ENCODE measurements at regions not wholly inside any gene's neighbourhood (a gene's known extent, or its start where the extent isn't known, plus 50 kb on each side); places are given as distances from the start of the nearest gene placed in this dataset.

DNA sequence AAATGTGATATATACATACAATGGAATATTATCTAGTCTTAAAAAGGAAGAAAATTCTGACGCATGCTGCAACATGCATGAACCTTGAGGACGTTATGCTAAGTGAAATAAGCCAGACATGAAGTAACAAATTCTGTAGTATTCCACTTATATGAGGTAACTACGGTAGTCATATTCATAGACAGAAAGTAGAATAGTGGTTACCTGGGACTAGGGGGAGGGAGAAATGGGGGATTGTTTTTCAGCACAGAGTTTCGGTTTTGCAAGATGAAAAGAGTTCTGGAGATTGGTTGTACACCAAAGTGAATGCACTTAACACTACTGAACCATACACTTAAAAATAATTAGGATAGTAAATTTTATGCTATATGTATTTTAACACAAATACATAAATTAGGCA, 192.3 kb upstream of the FOXN2 start:
- Mint-ChIP-seq H3K36me3 (no peaks in the 10 kb centered on the region), H3K27me3 (peaks cover 7% of the 10 kb centered on the region), H3K27ac (no peak overlapping the region), H3K9me3 (no peaks in the 10 kb centered on the region), H3K4me3 (no peak overlapping the region), H3K4me1 (no peaks in the 10 kb centered on the region)
- ATAC-seq (ENCODE audit: low read depth) (no peak), DNase-seq (ENCODE audit: low spot score in 2 of 2) (no peak)

DNA sequence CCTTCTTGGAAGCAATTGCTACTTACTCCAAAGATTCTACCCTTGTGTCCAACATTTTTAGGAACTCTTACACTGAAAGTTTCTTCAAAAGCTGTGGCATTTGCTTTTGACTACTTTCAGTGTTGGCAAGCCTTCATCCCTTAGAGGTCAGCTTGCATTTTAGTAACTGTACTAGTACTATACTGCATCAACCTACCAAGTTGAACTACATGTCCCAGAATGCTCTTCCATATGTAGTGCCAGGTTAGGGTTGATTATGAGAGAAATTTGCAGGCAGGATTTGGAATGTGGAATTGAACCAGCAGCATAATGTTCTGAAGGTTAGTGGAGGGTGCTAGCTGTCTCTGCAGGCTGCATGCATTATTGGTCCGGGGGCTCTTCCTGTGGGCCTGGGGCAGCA, 189.9 kb upstream of the FOXN2 start:
- ATAC-seq (ENCODE audit: low read depth) (no peak), DNase-seq (ENCODE audit: low spot score in 2 of 2) (no peak)
- Mint-ChIP-seq H3K9me3 (no peaks in the 10 kb centered on the region), H3K27me3 (peaks cover 7% of the 10 kb centered on the region), H3K36me3 (no peaks in the 10 kb centered on the region), H3K4me1 (no peaks in the 10 kb centered on the region), H3K4me3 (no peak overlapping the region), H3K27ac (no peak overlapping the region)

DNA sequence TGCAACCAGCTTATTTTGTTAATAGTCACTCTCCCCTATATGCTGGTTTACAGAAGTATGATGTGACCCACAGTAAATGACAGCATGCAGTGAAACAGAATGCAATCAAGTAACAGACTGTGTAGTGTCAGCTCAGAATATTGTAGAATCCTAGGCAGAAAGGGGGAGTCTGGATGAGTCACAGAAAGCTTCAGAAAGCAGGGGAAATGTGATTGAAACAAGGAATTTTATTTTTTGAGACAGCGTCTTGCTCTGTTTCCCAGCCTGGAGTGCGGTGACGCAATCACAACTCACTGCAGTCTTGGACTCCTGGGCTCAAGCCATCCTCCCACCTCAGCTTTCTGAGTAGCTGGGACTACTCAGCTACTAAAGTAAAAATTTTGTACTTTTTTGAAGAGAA, 188.3 kb upstream of the FOXN2 start:
- ATAC-seq (ENCODE audit: low read depth) (no peak), DNase-seq (ENCODE audit: low spot score in 2 of 2) (no peak)
- no peak overlapping the region for H3K27ac Mint-ChIP-seq
- H3K4me1 Mint-ChIP-seq, result no peaks in the 10 kb centered on the region
- H3K27me3 Mint-ChIP-seq, result peaks cover 1% of the 10 kb centered on the region
- no peaks in the 10 kb centered on the region for H3K36me3 Mint-ChIP-seq
- no peak overlapping the region for H3K4me3 Mint-ChIP-seq
- H3K9me3 Mint-ChIP-seq, result no peaks in the 10 kb centered on the region

DNA sequence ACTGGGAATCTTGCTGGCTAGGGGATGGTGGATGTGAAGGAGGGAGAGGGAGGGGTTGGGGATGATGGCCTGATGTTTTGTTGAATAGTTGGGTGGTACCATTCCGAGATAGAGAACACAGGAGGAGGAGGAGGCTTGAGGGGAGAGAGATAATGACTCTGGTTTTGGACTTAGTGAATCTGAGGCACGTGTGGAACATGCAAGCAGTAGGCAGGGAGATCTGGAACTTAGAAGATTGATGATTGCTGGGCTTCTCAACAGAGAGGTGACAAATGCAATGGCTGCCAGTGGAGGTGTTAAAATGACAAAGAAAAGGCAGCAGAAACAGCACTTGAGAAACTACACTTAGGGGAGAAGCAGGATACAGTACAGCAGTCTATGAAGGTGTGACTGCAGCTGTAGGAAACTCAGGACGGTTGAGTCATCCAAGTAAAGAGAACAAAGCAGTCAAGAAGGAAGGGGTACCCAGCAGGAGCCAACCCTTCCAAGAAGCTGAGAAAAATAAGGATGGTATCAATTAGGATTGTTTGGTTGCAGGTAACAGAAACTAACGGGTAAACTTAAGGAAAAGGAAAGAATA, 186.8 kb upstream of the FOXN2 start:
- ATAC-seq (ENCODE audit: low read depth) (no peak), DNase-seq (ENCODE audit: low spot score in 2 of 2) (no peak)
- no peaks in the 10 kb centered on the region for H3K4me1 Mint-ChIP-seq
- no peaks in the 10 kb centered on the region for H3K9me3 Mint-ChIP-seq
- H3K27ac Mint-ChIP-seq, result no peak overlapping the region
- no peak overlapping the region for H3K4me3 Mint-ChIP-seq
- no peaks in the 10 kb centered on the region for H3K36me3 Mint-ChIP-seq
- H3K27me3 Mint-ChIP-seq, result peaks cover 1% of the 10 kb centered on the region

DNA sequence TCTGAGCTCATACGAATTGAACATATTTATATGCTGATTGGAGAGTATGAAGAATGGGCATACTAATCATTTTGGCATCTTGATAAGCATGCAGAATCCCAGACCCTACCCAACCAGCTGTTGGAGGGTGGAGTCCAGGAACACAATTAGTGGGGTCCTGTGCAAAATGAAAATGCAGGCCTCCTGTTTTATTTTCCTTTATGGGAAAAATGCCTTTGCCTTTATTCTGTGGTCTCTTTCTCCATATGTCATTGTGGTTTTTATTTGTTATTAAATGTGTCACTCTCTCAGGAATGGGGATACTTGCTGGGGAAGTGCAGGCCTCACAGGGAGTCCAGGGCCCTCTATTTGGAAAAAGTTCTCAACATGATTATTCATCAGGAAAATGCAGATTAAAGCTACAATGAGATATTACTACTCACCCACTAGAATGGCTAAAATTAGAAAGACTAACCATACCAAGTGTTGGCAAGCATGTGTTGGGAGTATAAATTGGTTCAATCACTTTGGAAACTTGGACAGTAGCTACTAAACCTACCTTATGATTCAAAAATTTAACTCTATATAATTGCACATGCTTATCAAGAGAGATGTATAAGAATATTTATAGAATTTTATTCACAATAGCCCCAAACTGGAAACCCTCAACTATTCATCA, 185.1 kb upstream of the FOXN2 start:
- Mint-ChIP-seq H3K9me3 (no peaks in the 10 kb centered on the region), H3K27ac (no peak overlapping the region), H3K4me3 (no peak overlapping the region), H3K4me1 (no peaks in the 10 kb centered on the region), H3K27me3 (peaks cover 1% of the 10 kb centered on the region), H3K36me3 (no peaks in the 10 kb centered on the region)
- DNase-seq (ENCODE audit: low spot score in 2 of 2) (no peak), ATAC-seq (ENCODE audit: low read depth) (no peak)

DNA sequence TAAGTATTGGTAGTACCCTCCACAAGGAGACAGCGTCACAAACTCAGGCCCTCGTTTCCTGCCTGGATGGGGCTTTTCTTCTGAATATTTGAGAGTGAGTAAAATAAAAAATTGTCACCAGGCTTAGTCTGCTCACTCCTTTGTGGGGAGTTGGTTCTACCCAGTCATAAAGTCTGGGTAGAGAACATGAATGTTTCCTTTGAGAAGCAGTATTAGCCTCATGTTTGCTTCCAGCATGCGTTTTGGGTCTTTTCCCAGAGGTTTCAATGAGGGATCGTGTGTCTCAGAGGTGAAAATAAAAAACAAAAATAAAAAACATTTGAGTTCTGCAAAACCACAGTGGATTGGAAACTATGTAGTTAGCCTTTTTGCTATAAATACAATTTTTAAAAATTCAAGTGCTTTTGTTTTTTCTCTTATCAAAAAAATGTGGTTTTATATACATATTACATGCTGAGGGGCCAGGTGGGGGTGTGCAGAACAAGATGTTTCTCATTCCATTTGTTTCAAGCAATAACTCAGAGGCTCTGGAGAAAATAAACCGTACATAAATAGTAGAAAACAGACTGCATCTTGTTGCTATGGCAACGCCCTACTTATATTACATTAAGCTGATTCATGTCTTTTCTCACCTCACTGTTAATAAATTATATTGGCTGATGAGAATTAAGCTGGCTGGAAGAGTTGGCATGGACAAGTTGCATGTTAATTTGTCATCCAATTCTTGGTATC, 182.8 kb upstream of the FOXN2 start:
- ATAC-seq (ENCODE audit: low read depth) (no peak), DNase-seq (ENCODE audit: low spot score in 2 of 2) (no peak)
- H3K27ac Mint-ChIP-seq, result no peak overlapping the region
- no peaks in the 10 kb centered on the region for H3K27me3 Mint-ChIP-seq
- no peak overlapping the region for H3K4me3 Mint-ChIP-seq
- no peaks in the 10 kb centered on the region for H3K36me3 Mint-ChIP-seq
- peaks cover 7% of the 10 kb centered on the region for H3K9me3 Mint-ChIP-seq
- no peaks in the 10 kb centered on the region for H3K4me1 Mint-ChIP-seq

DNA sequence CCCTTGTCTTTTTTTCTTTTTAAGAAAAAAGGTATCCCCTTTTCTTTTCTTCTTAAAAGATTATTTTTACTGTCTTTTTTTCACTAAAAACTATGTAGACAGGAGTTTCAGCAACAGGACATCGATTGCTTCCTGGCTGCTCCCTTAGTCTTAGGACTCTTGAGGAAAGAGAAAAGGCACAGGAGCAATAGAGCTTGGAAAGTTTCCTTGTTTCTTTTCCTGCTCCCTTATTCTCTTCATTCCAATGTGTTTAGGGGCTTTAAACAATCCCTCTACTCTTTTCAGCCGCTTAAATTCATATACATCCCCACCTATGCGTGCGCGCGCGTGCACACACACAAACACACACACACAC, 182.2 kb upstream of the FOXN2 start:
- H3K4me1 Mint-ChIP-seq, result no peaks in the 10 kb centered on the region
- no peaks in the 10 kb centered on the region for H3K36me3 Mint-ChIP-seq
- peaks cover 7% of the 10 kb centered on the region for H3K9me3 Mint-ChIP-seq
- DNase-seq (ENCODE audit: low spot score in 2 of 2) (no peak), ATAC-seq (ENCODE audit: low read depth) (no peak)
- H3K27ac Mint-ChIP-seq, result no peak overlapping the region
- no peaks in the 10 kb centered on the region for H3K27me3 Mint-ChIP-seq
- no peak overlapping the region for H3K4me3 Mint-ChIP-seq

DNA sequence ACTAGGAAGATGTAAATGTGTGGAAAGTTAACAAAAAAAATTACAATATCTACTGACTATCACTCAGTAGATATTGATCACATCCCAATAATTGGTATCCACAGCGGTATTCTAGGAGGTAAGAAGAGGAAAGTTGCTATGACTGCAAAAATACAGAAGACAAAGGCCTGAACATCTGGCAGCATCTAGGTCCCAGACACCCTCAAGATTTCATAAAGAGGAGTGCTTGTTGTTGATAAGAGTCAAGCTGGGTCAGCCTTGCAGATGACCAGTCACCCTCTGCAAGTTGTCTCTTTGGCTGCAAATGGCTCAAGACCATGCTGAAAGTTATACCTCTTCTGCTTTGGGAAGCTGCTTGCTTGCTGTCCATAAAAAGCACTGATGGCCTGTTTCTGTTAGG, 179.8 kb upstream of the FOXN2 start:
- Mint-ChIP-seq H3K27ac (no peak overlapping the region), H3K9me3 (peaks cover 9% of the 10 kb centered on the region), H3K4me1 (peaks cover 2% of the 10 kb centered on the region), H3K4me3 (no peak overlapping the region), H3K36me3 (no peaks in the 10 kb centered on the region), H3K27me3 (no peaks in the 10 kb centered on the region)
- ATAC-seq (ENCODE audit: low read depth) (no peak), DNase-seq (ENCODE audit: low spot score in 2 of 2) (no peak)

DNA sequence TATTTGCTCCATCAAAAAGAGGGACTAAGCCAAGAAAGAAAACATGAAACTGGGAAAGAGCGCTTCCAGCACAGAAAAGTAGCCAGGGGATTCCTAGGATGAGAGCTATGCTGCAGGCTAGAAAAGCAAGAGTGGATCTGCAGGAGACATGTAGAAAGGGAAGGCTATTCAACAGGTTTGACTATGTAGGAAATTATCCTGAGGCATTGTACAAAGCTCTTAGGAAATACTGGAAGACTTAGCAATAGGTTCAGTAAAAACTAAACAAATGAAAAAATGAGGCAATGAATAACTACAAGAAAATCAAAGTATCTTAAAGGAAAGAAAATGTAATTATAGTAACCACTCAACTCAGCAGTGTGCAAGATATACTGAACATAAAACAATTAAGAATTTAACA, 178.7 kb upstream of the FOXN2 start:
- no peak for ATAC-seq (ENCODE audit: low read depth)
- H3K9me3 Mint-ChIP-seq, result peaks cover 9% of the 10 kb centered on the region
- peaks cover 2% of the 10 kb centered on the region for H3K4me1 Mint-ChIP-seq
- no peak for DNase-seq (ENCODE audit: low spot score in 2 of 2)
- H3K36me3 Mint-ChIP-seq, result peaks cover 3% of the 10 kb centered on the region
- no peak overlapping the region for H3K27ac Mint-ChIP-seq
- H3K4me3 Mint-ChIP-seq, result no peak overlapping the region
- H3K27me3 Mint-ChIP-seq, result no peaks in the 10 kb centered on the region

DNA sequence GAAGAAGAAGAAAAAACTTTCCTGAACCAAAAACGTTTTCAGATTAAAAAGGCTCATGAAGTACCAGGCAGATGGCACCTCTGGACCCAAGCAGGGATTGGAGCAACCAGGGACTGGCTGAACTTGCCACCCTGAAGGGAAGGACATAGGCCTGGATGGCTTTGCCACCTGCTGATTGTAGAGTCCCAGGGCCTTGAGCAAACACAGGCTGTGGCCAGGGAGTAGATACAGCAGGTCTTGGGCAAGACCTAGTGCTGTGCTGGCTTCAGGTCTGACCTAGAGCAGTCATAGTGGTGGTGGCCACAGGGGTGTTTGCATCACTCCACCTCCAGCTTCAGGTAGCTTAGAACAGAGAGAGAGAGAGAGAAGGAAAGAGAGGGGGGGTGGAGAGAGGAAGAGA, 176.7 kb upstream of the FOXN2 start:
- Mint-ChIP-seq H3K36me3 (peaks cover 3% of the 10 kb centered on the region), H3K4me3 (no peak overlapping the region), H3K9me3 (peaks cover 9% of the 10 kb centered on the region), H3K4me1 (peaks cover 2% of the 10 kb centered on the region), H3K27ac (no peak overlapping the region), H3K27me3 (no peaks in the 10 kb centered on the region)
- DNase-seq (ENCODE audit: low spot score in 2 of 2) (no peak), ATAC-seq (ENCODE audit: low read depth) (no peak)

DNA sequence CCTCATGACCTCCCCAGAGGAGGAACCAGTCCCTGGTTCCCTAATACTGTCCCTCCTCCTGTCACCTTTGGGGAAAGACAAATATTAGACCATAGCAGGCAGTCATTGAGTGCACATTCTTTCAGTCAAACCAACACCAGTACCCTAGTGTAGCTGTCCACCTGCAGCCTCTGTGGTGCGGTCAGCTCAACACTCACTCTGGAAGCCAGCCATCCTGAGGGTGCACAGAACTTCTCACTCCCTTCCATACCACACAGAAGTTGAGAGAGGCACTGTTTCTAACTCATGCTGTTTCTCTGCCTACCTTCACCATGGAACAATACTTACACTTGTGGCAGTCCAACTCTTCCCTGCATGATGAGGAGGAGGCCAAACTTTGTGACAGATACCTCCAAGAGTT, 175.6 kb upstream of the FOXN2 start:
- peaks cover 2% of the 10 kb centered on the region for H3K4me1 Mint-ChIP-seq
- no peak overlapping the region for H3K27ac Mint-ChIP-seq
- H3K27me3 Mint-ChIP-seq, result no peaks in the 10 kb centered on the region
- peaks cover 3% of the 10 kb centered on the region for H3K36me3 Mint-ChIP-seq
- no peak for ATAC-seq (ENCODE audit: low read depth)
- DNase-seq (ENCODE audit: low spot score in 2 of 2), result no peak
- no peak overlapping the region for H3K4me3 Mint-ChIP-seq
- peaks cover 9% of the 10 kb centered on the region for H3K9me3 Mint-ChIP-seq

DNA sequence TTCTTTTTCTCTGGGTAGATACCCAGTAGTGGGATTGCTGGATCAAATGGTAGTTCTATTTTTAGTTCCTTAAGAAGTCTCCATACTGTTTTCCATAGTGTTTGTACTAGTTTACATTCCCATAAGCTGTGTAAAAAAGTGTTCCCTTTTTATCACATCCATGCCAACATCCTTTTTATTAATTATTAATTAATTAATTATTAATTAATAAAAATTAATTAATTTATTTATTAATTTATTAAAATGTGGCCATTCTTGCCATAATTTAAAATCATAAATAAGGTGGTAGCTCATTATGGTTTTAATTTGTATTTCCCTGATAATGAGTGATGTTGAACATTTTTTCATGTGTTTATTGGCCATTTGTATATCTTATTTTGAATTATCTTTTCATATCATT, 173.9 kb upstream of the FOXN2 start:
- no peak for DNase-seq (ENCODE audit: low spot score in 2 of 2)
- no peak for ATAC-seq (ENCODE audit: low read depth)
- H3K27me3 Mint-ChIP-seq, result no peaks in the 10 kb centered on the region
- no peak overlapping the region for H3K27ac Mint-ChIP-seq
- peaks cover 3% of the 10 kb centered on the region for H3K36me3 Mint-ChIP-seq
- peaks cover 2% of the 10 kb centered on the region for H3K4me1 Mint-ChIP-seq
- peaks cover 6% of the 10 kb centered on the region for H3K9me3 Mint-ChIP-seq
- no peak overlapping the region for H3K4me3 Mint-ChIP-seq

DNA sequence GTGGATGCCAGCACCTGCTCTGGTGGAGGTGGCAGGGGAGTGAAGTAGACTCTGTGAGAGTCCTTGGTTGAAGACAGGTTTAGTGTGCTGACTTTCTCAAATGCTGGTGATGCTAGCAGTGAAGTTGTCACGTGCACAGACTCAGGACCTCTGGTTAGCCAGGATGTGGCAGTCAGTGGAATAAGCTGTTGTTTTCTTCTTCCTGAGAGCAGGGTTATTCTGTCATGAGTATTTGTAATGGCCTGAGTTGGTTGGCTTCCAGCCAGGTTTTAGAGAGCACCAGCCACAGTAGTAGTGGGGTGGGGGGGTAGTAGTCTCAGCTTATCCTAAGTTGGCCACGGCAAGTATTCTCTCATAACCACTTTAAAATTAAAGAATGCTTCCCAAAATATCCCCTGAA, 169.7 kb upstream of the FOXN2 start:
- Mint-ChIP-seq H3K36me3 (peaks cover 3% of the 10 kb centered on the region), H3K9me3 (no peaks in the 10 kb centered on the region), H3K4me3 (no peak overlapping the region), H3K27me3 (no peaks in the 10 kb centered on the region), H3K4me1 (no peaks in the 10 kb centered on the region), H3K27ac (no peak overlapping the region)
- DNase-seq (ENCODE audit: low spot score in 2 of 2), result no peak
- ATAC-seq (ENCODE audit: low read depth), result no peak

DNA sequence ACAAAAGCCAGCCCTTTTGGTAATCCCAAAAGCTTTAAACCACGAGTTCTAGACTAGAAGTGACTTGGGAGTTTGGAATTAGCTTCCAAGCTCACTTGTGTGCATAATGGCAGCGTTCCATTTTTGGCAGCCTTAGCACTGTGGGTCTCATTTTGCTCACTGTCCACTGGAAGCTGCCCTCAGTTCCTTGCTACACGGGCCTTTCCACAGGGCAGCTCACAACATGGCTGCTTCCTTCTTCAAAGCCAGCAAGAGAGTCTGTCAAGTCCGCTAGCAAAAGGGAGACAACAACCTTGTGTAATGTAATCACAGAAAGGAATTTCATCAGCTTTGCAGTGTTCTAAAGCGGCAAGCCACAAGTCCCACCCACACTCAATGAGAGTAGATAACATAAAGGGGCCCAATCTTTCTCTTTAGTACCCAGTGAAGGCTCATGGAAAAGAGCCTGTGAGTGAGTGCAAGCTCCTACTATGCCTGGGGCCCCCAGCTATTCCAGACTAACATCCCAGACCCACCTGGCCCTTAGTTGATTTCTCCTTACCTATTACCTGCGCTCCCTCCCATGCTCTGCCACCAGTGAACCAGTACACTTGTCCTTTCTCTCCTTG, 168.5 kb upstream of the FOXN2 start:
- Mint-ChIP-seq H3K9me3 (no peaks in the 10 kb centered on the region), H3K4me3 (no peak overlapping the region), H3K27ac (no peak overlapping the region), H3K4me1 (no peaks in the 10 kb centered on the region), H3K36me3 (no peaks in the 10 kb centered on the region), H3K27me3 (no peaks in the 10 kb centered on the region)
- DNase-seq (ENCODE audit: low spot score in 2 of 2), result no peak
- no peak for ATAC-seq (ENCODE audit: low read depth)

Data from memory B cell (primary cell).